ENCODE measurements at regions not wholly inside any gene's neighbourhood (a gene's known extent, or its start where the extent isn't known, plus 50 kb on each side); places are given as distances from the start of the nearest gene placed in this dataset.

DNA sequence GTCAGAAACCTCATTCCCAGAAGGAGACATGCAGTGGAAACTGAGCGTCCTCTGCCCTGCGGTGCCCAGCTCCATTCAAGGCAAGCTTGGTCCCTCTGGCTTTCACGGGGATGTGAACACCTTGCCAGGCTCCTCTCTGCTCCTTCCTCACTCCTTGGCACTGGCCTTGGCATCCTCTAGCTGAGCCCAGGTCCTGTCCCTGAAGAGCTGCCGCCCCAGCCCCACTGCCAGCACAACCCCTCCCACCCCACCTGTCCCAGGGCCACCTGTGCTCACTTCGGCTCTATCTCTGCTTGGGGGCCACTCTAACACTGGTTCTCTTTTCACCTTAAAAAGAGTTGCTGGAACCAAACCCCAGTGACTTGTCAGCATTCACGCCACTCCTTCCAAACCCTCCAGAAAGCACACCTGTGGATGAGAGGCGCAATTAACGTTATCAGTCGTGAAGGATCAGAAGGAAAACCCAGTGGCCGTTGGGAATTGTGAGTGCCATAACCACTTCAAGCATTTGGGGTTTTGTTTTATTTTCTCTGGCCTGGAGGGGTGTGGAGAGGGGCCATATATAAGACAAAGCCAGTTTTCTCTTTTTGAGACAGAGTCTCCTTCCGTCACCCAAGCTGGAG is 103.7 kb downstream of the AXIN2 start:
- no peak for TF ChIP-seq SUZ12 (IDR thresholded peaks at IDR 0.05; ENCODE audit: extremely low read depth, insufficient read depth, insufficient read length)
- no peak for TF ChIP-seq ZNF274 (IDR thresholded peaks at IDR 0.05; ENCODE audit: low read depth, low read length)
- TF ChIP-seq YY1 (IDR thresholded peaks at IDR 0.05; ENCODE audit: insufficient read depth, insufficient read length), result no peak
